H1 (cell line): ENCODE measurements at regions not wholly inside any gene's neighbourhood (a gene's known extent, or its start where the extent isn't known, plus 50 kb on each side); places are given as distances from the start of the nearest gene placed in this dataset.

Source experiments
- CEBPB ChIP-seq: IDR thresholded peaks from 2 replicates; pipeline ENCODE4 v1.6.1; 2012; ENCODE audit warnings: low read depth, low read length
- RXRA ChIP-seq: IDR thresholded peaks from 2 replicates; pipeline ENCODE4 v1.6.1; 2011; ENCODE audit warnings: low read depth, mild to moderate bottlenecking, low read length, moderate library complexity; ENCODE audit not compliant: insufficient read depth
- SIRT6 ChIP-seq: IDR thresholded peaks from one replicate; pipeline ENCODE4 v1.7.1; 2012; ENCODE audit warnings: low read length, inconsistent platforms
- SP2 ChIP-seq: IDR thresholded peaks from 2 replicates; pipeline ENCODE4 v1.6.1; 2012; ENCODE audit warnings: mild to moderate bottlenecking, low read length, inconsistent platforms
- SRF ChIP-seq: IDR thresholded peaks from 2 replicates; pipeline ENCODE4 v1.6.1; 2011; ENCODE audit warnings: mild to moderate bottlenecking, low read depth, low read length, moderate library complexity

- TF ChIP-seq SRF: no peak
- TF ChIP-seq RXRA: no peak
- no peak for TF ChIP-seq CEBPB
- TF ChIP-seq SIRT6: no peak
- TF ChIP-seq SP2: no peak
- TF ChIP-seq, all 59 proteins: peak for 0
Measured at GRCh38 chr1:37282764-37283163, 191.6 kb upstream of the ZC3H12A start (continued).
